ENCODE measurements at regions not wholly inside any gene's neighbourhood (a gene's known extent, or its start where the extent isn't known, plus 50 kb on each side); places are given as distances from the start of the nearest gene placed in this dataset.

- DNase-seq (ENCODE audit: low read depth), result no peak
- no peak overlapping the region for H3K4me3 ChIP-seq (ENCODE audit: low read depth, low read length)
- TF ChIP-seq, protein P1, sequence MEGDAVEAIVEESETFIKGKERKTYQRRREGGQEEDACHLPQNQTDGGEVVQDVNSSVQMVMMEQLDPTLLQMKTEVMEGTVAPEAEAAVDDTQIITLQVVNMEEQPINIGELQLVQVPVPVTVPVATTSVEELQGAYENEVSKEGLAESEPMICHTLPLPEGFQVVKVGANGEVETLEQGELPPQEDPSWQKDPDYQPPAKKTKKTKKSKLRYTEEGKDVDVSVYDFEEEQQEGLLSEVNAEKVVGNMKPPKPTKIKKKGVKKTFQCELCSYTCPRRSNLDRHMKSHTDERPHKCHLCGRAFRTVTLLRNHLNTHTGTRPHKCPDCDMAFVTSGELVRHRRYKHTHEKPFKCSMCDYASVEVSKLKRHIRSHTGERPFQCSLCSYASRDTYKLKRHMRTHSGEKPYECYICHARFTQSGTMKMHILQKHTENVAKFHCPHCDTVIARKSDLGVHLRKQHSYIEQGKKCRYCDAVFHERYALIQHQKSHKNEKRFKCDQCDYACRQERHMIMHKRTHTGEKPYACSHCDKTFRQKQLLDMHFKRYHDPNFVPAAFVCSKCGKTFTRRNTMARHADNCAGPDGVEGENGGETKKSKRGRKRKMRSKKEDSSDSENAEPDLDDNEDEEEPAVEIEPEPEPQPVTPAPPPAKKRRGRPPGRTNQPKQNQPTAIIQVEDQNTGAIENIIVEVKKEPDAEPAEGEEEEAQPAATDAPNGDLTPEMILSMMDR (conservative IDR thresholded peaks at IDR 0.05; ENCODE audit: low read depth, low read length), result no peak
Observed at GRCh38 chr9:79369676-79370075, 202.1 kb upstream of the TLE4 start.

GRCh38 chr9:79371301-79371700 lies 200.5 kb upstream of the TLE4 start:
- no peak overlapping the region for H3K4me3 ChIP-seq (ENCODE audit: low read depth, low read length)
- TF ChIP-seq, protein P1 (conservative IDR thresholded peaks at IDR 0.05; ENCODE audit: low read depth, low read length), result no peak
- no peak for DNase-seq (ENCODE audit: low read depth)

DNA sequence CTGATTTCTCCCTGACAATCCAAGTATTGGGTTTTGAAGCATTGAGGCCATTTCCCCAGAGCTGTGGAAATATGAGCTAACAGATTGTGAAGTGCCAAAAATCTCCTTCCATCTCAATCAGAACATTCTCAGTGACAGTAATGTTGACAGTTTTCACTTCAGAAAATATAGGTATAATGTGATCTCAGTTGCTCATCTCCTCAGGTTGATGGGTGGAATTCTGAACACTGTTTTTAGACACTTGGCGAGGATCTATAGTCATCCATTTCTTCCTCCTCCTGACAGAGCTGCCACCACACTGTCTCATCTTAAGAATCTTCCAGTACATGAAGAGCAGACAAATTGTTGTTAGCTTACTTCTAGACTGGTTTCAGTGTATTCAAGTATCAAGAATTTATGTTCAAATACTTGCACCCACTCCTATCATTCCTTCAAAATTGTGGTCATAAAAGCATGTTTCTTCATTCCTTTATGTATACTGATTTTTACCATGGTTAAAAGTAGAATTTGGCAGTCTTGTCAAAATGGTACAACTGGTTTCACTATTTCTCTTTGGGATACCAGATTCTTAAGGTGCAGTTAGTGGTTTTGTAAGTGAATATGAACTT lies 199.7 kb upstream of the TLE4 start:
- TF ChIP-seq, protein P1 (conservative IDR thresholded peaks at IDR 0.05; ENCODE audit: low read depth, low read length), result no peak
- DNase-seq (ENCODE audit: low read depth), result no peak

DNA sequence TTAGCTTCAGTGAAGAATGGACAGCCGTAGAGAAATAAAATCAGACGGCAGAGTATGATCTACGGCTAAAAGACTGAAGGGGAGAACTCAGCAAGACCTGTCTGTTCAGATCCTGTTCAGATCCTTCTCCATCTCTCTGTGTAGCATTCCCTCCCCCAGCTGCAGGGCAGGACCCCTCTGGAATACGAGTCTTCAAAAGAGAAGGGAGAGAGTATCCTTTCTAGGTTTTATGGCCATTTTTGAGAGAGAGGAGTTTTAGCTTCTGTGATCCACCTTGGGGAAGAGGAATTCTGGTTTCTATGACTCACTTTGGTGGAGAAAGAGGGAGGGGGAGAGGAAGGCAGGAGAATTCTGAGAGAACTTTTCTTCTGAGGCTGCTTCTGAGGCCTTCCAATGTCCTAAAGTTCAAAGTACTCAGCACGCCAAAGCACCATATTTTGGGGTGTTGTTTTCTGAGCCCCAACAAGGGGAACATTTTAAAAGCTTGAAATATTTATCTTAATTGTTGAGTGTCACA lies 194.4 kb upstream of the TLE4 start:
- TF ChIP-seq, protein P1 (conservative IDR thresholded peaks at IDR 0.05; ENCODE audit: low read depth, low read length), result no peak

More for the DNA sequence above, 199.7 kb upstream of the TLE4 start:
- H3K4me3 ChIP-seq (ENCODE audit: low read depth, low read length), result no peak overlapping the region

GRCh38 chr9:79378107-79378506 lies 193.7 kb upstream of the TLE4 start:
- H3K4me3 ChIP-seq (ENCODE audit: low read depth, low read length), result no peak overlapping the region
- no peak for DNase-seq (ENCODE audit: low read depth)
- TF ChIP-seq, protein P1 (conservative IDR thresholded peaks at IDR 0.05; ENCODE audit: low read depth, low read length), result no peak

More for the DNA sequence above, 194.4 kb upstream of the TLE4 start:
- no peak overlapping the region for H3K4me3 ChIP-seq (ENCODE audit: low read depth, low read length)
- DNase-seq (ENCODE audit: low read depth), result peak; percentile 15

GRCh38 chr9:79382044-79382443 lies 189.7 kb upstream of the TLE4 start:
- TF ChIP-seq, protein P1 (conservative IDR thresholded peaks at IDR 0.05; ENCODE audit: low read depth, low read length), result no peak
- no peak overlapping the region for H3K4me3 ChIP-seq (ENCODE audit: low read depth, low read length)
- no peak for DNase-seq (ENCODE audit: low read depth)

DNA sequence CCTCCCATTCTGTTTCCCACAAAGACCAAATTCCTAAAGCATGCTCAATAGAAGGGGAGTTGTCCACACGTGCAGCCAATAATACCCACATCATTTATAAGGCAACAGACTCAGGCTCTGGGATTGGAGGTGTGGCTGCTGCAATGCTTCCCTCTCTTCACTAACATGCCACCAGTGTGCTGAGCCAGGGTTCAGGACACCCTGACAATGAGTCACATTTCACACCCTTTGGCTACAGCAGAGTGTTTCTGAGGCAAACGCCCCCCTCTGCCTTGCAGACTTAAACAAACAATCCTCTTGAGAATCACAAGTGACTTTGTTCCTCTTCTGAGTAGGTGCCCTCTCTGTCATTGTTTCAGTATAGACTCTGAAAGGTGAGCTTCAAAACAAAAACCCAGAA lies 189.3 kb upstream of the TLE4 start:
- no peak overlapping the region for H3K4me3 ChIP-seq (ENCODE audit: low read depth, low read length)
- TF ChIP-seq, protein P1 (conservative IDR thresholded peaks at IDR 0.05; ENCODE audit: low read depth, low read length), result no peak
- DNase-seq (ENCODE audit: low read depth), result no peak
